ENCODE measurements at regions not wholly inside any gene's neighbourhood (a gene's known extent, or its start where the extent isn't known, plus 50 kb on each side); places are given as distances from the start of the nearest gene placed in this dataset.

DNA sequence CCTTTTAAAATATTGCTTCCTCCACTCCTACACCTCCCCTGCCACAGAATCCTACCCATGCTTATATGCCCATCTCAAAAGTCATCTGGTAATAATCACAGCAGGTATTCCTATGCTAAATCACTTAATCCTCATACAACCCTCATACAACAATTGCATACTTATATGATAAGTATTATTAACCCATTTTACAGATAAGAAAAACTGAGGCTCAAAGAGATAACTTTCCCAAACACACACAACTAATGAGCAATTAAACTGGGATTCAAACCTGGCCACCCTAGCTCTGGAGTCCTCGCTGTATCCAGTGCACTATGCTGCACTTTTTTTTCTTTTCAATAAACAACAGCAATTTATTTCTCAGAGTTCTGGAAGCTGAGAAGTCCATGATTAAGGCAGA lies 99.8 kb upstream of the TSPAN5 start:
- DNase-seq, result no peak

DNA sequence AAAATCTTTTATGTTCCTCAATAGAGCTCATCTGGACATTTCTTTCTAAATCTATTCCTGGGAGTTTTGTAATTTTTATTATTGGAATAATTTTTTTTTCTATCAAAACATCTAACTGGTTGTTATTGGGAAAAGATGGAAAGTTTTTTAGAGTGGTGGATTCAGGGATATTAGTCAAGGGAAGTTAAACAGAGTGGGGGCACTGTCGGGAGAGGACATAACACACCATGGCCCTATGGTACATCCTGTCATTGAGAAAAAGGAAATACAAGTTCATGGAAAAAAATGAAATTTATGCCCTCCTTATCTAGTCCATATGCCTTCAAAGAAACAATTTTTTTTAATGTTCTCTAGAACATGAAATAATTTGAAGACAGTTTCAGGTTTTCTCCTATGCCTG lies 96.3 kb upstream of the TSPAN5 start:
- DNase-seq, result no peak

GRCh38 chr4:98749206-98749605 lies 90.8 kb upstream of the TSPAN5 start:
- DNase-seq, result no peak

DNA sequence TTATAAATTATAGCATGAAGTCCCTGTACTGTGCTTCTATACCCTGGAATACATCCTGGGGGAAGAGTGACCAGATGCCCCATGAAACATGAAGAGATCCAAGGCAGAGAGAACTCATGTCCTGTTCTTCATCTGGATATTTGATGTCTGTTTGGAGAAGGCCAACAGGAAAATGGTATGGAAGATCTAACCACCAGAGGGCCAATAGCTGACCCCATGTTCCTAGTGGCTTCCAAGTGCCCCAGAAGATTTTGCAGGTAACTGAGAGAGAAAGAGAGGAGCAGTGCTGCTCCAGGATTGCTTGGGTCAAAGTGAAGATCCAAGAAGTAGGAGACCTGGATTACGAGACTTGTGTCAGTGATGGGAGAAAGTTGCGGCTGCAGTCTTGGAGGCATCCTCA lies 90.2 kb upstream of the TSPAN5 start:
- DNase-seq, result no peak

DNA sequence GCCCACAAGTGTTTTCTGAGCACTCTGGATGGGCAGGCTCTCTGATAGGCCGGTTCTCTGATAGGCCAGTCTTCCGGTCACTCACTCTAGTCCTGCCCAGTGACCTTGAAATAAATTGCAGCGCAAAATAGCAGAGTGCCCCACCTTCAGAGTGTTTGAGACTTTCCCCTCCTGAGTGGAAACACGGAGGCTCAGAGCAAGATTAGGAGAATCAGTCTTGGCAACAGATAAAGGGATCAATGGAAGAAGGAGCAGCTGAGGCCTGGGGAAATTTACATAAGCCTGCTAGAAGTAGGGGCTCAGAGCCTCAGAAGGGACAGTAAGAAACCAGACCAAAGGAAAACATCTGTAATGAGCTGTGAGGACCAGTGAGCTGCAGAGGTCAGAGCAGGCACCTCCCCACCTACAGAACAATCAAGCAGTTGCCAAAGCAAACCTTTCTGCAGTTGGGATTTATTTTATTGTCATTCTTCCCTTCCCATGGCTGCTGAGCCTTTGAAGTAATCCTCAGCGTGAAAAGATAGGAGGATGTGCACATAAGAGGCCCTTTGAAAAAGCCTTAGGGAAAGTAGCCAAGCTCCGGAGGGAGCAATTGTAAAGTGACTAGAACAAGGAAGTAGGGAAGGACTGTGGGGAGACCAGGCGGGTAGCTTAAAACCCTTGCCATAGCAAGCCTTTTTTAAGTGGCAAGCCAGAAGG lies 89.1 kb upstream of the TSPAN5 start:
- DNase-seq, result no peak

DNA sequence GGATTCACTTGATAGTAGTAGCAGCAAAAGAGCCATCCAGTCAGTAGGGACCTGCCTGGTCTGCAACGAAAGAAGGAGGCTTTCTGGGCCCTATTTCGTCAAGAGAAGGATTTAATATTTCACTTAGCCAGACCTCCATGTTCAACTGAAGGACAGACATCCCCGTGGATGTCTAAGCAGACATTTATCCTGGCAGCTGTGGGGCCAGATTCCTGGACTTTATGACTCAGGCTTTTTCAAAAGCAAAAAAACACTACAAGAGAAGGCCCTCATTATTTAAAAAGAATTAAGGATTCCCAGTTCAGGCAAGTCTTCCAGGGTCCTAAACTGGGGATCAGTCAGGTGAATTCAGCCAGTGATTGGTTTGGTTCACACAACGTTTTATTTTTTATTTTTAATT lies 88.5 kb upstream of the TSPAN5 start:
- DNase-seq, result no peak

- no peak for DNase-seq
Observed at GRCh38 chr4:98746530-98746929, 88.1 kb upstream of the TSPAN5 start.

- peak; percentile 20 for DNase-seq
Observed at GRCh38 chr4:98745366-98745765, 87.0 kb upstream of the TSPAN5 start.

DNA sequence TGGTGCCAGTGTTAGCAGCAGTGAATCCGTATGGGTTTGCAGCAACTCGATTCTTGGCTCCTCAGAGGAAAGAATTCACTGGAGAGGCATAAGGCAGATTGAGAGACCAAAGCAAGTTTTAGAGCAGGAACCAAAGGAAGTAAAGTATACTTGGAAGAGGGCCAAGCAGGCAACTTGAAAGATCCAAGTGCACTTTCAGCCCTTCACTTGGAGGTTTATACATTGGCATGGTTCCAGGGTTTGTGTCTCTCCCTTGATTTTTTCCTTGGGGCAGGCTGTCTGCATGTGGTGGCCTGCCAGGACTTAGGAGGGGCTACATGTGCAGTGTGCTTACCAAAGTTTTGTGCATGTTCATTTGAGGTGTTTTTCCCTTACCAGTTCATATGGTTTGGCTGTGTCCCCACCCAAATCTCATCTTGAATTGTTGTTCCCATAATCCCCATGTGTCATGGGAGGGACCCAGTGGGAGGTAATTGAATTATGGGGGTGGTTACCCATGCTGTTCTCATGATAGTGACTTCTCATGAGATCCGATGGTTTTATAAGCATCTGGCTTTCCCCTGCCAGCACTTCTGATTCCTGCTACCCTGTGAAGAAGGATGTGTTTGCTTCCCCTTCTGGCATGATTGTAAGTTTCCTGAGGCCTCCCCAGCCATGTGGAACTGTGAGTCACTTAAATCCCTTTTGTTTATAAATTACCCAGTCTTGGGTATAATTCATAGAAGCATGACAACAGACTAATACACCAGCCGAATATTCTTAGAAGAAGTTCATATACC lies 86.2 kb upstream of the TSPAN5 start:
- DNase-seq, result no peak

DNA sequence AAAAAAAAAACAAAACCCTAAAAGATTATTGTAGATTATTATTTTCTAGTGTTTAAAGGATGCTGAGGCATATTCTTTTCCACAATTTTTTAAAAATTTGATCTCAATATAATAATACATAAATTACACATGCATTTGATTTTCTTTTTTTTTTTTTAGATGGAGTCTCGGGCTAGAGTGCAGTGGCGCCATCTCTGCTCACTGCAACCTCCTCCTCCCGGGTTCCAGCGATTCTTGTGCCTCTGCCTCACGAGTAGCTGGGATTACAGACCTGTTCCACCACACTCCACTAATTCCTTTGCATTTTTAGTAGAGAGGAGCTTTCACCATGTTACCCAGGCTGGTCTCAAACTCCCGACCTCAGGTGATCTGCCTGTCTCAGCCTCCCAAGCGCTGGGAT lies 83.5 kb upstream of the TSPAN5 start:
- no peak for DNase-seq

- DNase-seq, result no peak
Observed at GRCh38 chr4:98739751-98740150, 81.3 kb upstream of the TSPAN5 start.

- DNase-seq, result no peak
Observed at GRCh38 chr4:98733601-98734000, 75.2 kb upstream of the TSPAN5 start.

DNA sequence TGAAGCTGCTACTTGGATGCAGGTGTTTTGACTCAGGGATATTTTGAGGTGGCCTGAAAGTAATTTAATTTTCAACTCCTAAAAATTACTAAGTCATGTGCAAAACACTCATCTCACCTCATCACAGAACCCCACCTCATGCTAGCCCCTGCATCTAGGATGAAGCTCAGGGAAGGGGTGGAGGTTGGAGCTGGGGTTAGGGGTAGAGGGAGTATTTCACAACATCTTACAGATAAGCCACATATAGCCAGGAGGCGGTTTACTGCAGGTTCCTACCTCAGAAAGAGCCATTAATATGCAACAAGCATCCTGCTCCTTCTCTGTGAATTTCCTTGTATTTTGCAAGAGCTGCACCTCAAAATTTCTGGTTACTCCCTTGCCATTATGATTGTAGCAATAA lies 70.5 kb upstream of the TSPAN5 start:
- no peak for DNase-seq

DNA sequence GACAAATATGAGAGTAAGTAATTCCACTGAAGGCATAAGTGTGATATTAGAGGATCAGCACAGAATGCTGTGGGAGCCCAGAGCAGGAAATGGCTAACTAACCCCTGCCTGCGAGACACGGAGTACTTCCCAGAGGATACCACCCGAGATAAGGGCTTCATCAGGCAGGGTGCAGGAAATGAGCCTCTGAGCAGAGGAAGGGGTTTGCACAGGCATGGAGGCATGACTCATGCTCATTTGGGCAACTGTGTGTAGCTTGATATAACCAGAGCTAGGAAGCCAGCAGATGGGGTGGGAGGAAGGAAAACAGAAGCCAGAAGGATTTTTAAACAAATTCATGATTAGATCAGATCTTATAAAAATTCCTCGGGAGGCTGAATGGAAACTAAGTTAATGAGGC lies 70.0 kb upstream of the TSPAN5 start:
- DNase-seq, result peak; percentile 8

DNA sequence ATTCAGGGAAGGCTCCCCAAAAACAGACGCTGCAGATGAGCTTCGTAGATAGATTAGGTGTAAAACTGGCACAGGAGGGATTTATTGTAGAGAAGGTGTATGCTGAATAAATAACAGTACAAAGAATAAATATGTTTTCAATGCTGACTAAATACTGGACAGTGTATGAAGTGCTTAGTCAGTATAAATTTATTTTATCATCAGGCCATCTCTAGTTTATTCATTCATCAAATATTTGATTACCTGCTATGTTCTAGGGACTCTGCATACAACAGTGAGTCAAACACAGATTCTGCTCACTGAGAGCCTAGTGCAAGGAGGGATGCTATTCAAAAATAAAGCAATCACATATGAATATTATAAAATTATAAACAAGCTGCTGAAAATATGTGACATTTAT lies 63.6 kb upstream of the TSPAN5 start:
- DNase-seq, result no peak

- no peak for DNase-seq
Observed at GRCh38 chr4:98720871-98721480, 62.6 kb upstream of the TSPAN5 start.

GRCh38 chr4:98716796-98717195 lies 58.4 kb upstream of the TSPAN5 start:
- no peak for DNase-seq

DNA sequence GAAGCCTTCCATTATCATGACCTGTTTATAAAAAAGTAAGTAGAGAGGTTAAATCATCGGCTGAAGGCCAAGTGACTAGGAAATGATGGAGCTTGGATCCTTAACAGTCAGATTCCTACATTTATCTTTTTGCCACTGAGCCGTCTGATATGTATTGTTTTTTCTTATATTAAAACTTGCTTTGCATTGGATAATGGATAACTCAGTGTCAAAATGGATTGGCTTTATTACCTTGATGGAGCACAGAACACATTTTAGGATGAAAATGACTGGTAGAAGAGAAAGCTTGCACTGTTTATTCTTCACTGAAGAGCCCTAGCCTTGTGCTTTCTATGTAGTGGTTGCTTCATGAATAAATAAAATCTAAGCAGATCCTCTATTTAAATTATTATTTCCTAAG lies 54.2 kb upstream of the TSPAN5 start:
- DNase-seq, result no peak

- no peak for DNase-seq
Observed at GRCh38 chr4:98711526-98711925, 53.1 kb upstream of the TSPAN5 start.

GRCh38 chr4:98710831-98711230 lies 52.4 kb upstream of the TSPAN5 start:
- DNase-seq, result no peak
